GM12878 (cell line): ENCODE measurements at regions not wholly inside any gene's neighbourhood (a gene's known extent, or its start where the extent isn't known, plus 50 kb on each side); places are given as distances from the start of the nearest gene placed in this dataset.

ENCODE experiments used
- ATAC-seq: fragments of 200-7000 bp; cut with Tn5 transposase; 3 replicates; pipeline ENCODE4 v1.9.1; 2020; ENCODE audit warnings: mild to moderate bottlenecking, moderate library complexity
- BruUV-seq: library from RNA; stranded (reverse); fragments of 400-500 nt; replicated peaks from 2 replicates; lab custom pipeline; 2021; lab: Mats Ljungman, UMichigan
- CTCF ChIA-PET: fragments of 300-600 bp; sonication (Branson Sonifier 250); formaldehyde crosslinking; extraction: SDS; loops from one replicate; lab custom pipeline; 2021; ENCODE audit warnings: inconsistent platforms; lab: Yijun Ruan, JAX
- POLR2A ChIA-PET: fragments of 350-600 bp; formaldehyde crosslinking; extraction: SDS; loops from one replicate; lab custom pipeline; 2021; ENCODE audit warnings: inconsistent platforms; lab: Charles Lee
- RAD21 ChIA-PET: fragments of 300-600 bp; sonication (Branson Sonifier 250); formaldehyde crosslinking; loops from one replicate; lab custom pipeline; 2023; ENCODE audit warnings: antibody characterized with exemption; ENCODE audit not compliant: unreplicated experiment; lab: Charles Lee
- SMC1A ChIA-PET: fragments of 300-600 bp; sonication (Branson Sonifier 250); formaldehyde crosslinking; loops from one replicate; lab custom pipeline; 2023; ENCODE audit not compliant: unreplicated experiment, uncharacterized antibody; lab: Charles Lee
- DNase-seq: peaks from one replicate; pipeline ENCODE4 v3.0.0-alpha.2; 2011; ENCODE audit warnings: low read depth, low spot score
- FAIRE-seq: peaks from 3 replicates; lab custom pipeline; 2011; peaks lifted over from hg19 to GRCh38; lab: Jason Lieb, UNC
- H2AFZ ChIP-seq: 2 replicates; pipeline ENCODE4 v1.6.0; 2011; ENCODE audit warnings: low read depth, low read length, control low read depth; ENCODE audit not compliant: control insufficient read depth
- H3K27ac ChIP-seq: 2 replicates; pipeline ENCODE4 v1.5.1; 2011; ENCODE audit warnings: control low read depth; ENCODE audit not compliant: control insufficient read depth, insufficient read depth
- H3K27me3 ChIP-seq, 2 experiments: replicated peaks in 1 of 2; 2 replicates each; pipeline versions ENCODE4 v1.6.0 to v1.6.1; 2011; ENCODE audit warnings: low read length in 1 of 2; ENCODE audit not compliant: control insufficient read depth in 2 of 2, insufficient read depth in 2 of 2
- H3K36me3 ChIP-seq, 2 experiments: 2 replicates each; pipeline ENCODE4 v1.5.1; 2011; ENCODE audit warnings: low read length in 1 of 2; ENCODE audit not compliant: control insufficient read depth in 2 of 2, insufficient read depth in 2 of 2
- H3K4me1 ChIP-seq: 2 replicates; pipeline ENCODE4 v1.6.1; 2011; ENCODE audit warnings: mild to moderate bottlenecking, low read length, moderate library complexity, mixed read lengths; ENCODE audit not compliant: control insufficient read depth, insufficient read depth
- H3K4me2 ChIP-seq: 2 replicates; pipeline ENCODE4 v1.6.0; 2011; ENCODE audit warnings: control low read depth; ENCODE audit not compliant: control insufficient read depth, insufficient read depth
- H3K4me3 ChIP-seq: fragments of 200-600 bp; sonication (generic); 2 replicates; pipeline ENCODE4 v1.5.1; 2016
- H3K79me2 ChIP-seq: 2 replicates; pipeline ENCODE4 v1.6.0; 2011; ENCODE audit warnings: low read length; ENCODE audit not compliant: control insufficient read depth, insufficient read depth
- H3K9ac ChIP-seq: 2 replicates; pipeline ENCODE4 v1.8.0; 2011; ENCODE audit warnings: low read length, control low read depth, mixed read lengths; ENCODE audit not compliant: control insufficient read depth, insufficient read depth
- H3K9me3 ChIP-seq: replicated peaks from 3 replicates; pipeline ENCODE4 v1.5.1; 2011; ENCODE audit warnings: mild to moderate bottlenecking, low read length; ENCODE audit not compliant: control insufficient read depth, insufficient read depth
- H4K20me1 ChIP-seq: 2 replicates; pipeline ENCODE4 v1.6.0; 2011; ENCODE audit not compliant: control insufficient read depth, insufficient read depth
- ASH2L ChIP-seq: fragments of 300-600, 200-600 bp; sonication (generic); IDR thresholded peaks from 2 replicates; pipeline ENCODE4 v1.6.1; 2017; ENCODE audit warnings: low read depth, mild to moderate bottlenecking, borderline replicate concordance
- BRCA1 ChIP-seq: IDR thresholded peaks from 2 replicates; pipeline ENCODE4 v1.6.1; 2011; ENCODE audit warnings: low read depth, low read length, improper control_type of control experiment
- CBX5 ChIP-seq: sonication (generic); IDR thresholded peaks from 2 replicates; pipeline ENCODE4 v1.6.1; 2016; ENCODE audit warnings: low read depth, moderate library complexity, mild to moderate bottlenecking, inconsistent platforms
- CEBPB ChIP-seq, 2 experiments: fragments of 150-350 bp in 1 of 2; IDR thresholded peaks; 2 replicates each; pipeline ENCODE4 v1.6.1; 2012 to 2014; ENCODE audit warnings: low read depth in 2 of 2, low read length in 2 of 2, borderline replicate concordance in 1 of 2, inconsistent platforms in 1 of 2
- CTCF ChIP-seq, 3 experiments: IDR thresholded peaks in 2 of 3; conservative IDR thresholded peaks in 1 of 3; 2 replicates each; pipeline ENCODE4 v1.5.1; 2011; ENCODE audit warnings: low read depth in 3 of 3, low read length in 3 of 3, mild to moderate bottlenecking in 3 of 3, control low read depth in 2 of 3, moderate library complexity in 2 of 3, inconsistent platforms in 1 of 3, mixed read lengths in 1 of 3; ENCODE audit not compliant: control insufficient read depth in 2 of 3, insufficient read depth in 1 of 3; ENCODE audit errors: extremely low read depth in 1 of 3
- HDAC6 ChIP-seq: fragments of 200-600 bp; sonication (generic); IDR thresholded peaks from one replicate; pipeline ENCODE4 v1.8.0; 2017; ENCODE audit warnings: antibody characterized with exemption; ENCODE audit not compliant: unreplicated experiment
- KAT2A ChIP-seq: conservative IDR thresholded peaks from 2 replicates; pipeline ENCODE4 v1.6.1; 2011; ENCODE audit warnings: low read depth, low read length; ENCODE audit not compliant: control insufficient read depth
- MAX ChIP-seq: IDR thresholded peaks from 2 replicates; pipeline ENCODE4 v1.6.1; 2012; ENCODE audit warnings: low read depth, low read length, improper control_type of control experiment
- NFYB ChIP-seq: IDR thresholded peaks from 2 replicates; pipeline ENCODE4 v1.6.1; 2011; ENCODE audit warnings: low read depth, mild to moderate bottlenecking, low read length, improper control_type of control experiment, moderate library complexity; ENCODE audit not compliant: insufficient read depth
- NR2C1 ChIP-seq: fragments of 450-650 bp; IDR thresholded peaks from 2 replicates; pipeline ENCODE4 v1.6.1; 2017; ENCODE audit warnings: antibody characterized with exemption, mild to moderate bottlenecking, moderate library complexity
- SMC3 ChIP-seq: IDR thresholded peaks from 2 replicates; pipeline ENCODE4 v1.6.1; 2011; ENCODE audit warnings: low read length, improper control_type of control experiment, borderline replicate concordance
- SP1 ChIP-seq: IDR thresholded peaks from one replicate; pipeline ENCODE4 v1.6.1; 2011; ENCODE audit warnings: low read depth, low read length
- USF2 ChIP-seq: IDR thresholded peaks from 2 replicates; pipeline ENCODE4 v1.6.1; 2011; ENCODE audit warnings: low read depth, low read length, improper control_type of control experiment, borderline replicate concordance
- in situ Hi-C: fragments of 300-500 bp; cut with MboI; formaldehyde crosslinking; loops from 9 replicates; pipeline ENCODE4 v1.14.3; 2018; ENCODE audit warnings: mixed read lengths
- intact Hi-C: fragments of 100-400 bp; cut with micrococcal nuclease; formaldehyde crosslinking; loops from one replicate; pipeline ENCODE4 v1.14.2; 2022; ENCODE audit not compliant: unreplicated experiment

DNA sequence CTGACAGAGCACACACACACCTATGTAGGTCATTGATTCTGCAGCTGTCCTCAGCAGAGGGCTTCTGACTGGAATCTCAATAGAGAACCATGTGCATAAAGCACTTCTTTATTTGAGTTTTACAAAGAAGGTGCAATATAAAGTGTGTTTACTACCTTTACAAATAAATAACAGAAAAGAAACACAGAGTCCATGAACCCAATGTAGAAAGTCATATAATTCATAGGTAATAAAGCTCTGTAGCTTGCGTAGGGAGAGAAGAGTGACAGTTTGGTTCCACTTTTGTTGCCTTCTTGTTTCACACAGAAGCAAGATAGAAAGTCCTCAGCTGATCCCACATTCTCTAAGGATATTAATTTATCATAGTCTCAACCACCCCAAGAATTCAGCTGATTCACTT lies 149.5 kb downstream of the GABRG2 start (continued):
- TF ChIP-seq USF2, result no peak
- no peak for TF ChIP-seq SP1
- no peak for TF ChIP-seq MAX
- no peak for TF ChIP-seq HDAC6
- no peak for TF ChIP-seq BRCA1

DNA sequence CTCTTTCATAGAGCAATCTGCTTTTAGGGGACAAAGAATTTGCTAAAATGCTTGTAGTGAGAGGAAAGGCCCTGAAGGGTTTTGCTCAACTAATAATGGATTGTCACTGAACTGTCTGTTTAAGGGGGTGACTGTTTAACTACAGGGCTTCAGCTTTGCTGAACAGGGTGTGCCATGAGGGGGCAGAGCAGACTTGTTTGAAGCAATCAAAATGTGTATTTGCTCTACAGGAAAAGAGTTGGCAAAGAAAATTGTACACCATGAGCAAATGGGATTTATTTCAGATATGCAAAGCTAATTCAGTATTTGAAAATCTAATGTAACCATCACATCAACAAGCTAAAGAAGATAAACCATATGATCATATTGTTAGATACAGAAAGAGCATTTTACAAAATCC lies 154.3 kb downstream of the GABRG2 start:
- TF ChIP-seq SMC3 (peak; percentile 16; the same call in 1 of the 2 replicates), SP1 (no peak), CTCF (IDR thresholded peaks at IDR 0.05 in 2 of 3, conservative IDR thresholded peaks at IDR 0.05 in 1 of 3; ENCODE audit: control insufficient read depth in 2 of 3, extremely low read depth in 1 of 3, insufficient read depth in 1 of 3, low read depth in 3 of 3, low read length in 3 of 3) (peak in 1 of 3 experiments; percentile 20; a peak in 1 of 6 replicates), CEBPB (IDR thresholded peaks at IDR 0.05; ENCODE audit: borderline replicate concordance in 1 of 2, low read depth in 2 of 2, low read length in 2 of 2) (no peak), NFYB (no peak), NR2C1 (no peak), CBX5 (no peak), KAT2A (no peak), ASH2L (no peak)
- no TSS peak for BruUV-seq
- Histone ChIP-seq H3K9ac (no peak overlapping the region), H3K36me3 (no peaks in the 10 kb centered on the region), H4K20me1 (no peaks in the 10 kb centered on the region), H2AFZ (no peak overlapping the region), H3K4me3 (no peak overlapping the region), H3K4me1 (no peaks in the 10 kb centered on the region), H3K4me2 (no peak overlapping the region), H3K27ac (no peak overlapping the region), H3K9me3 (no peaks in the 10 kb centered on the region), H3K27me3 (no peaks in the 10 kb centered on the region), H3K79me2 (no peaks in the 10 kb centered on the region)
- intact Hi-C loops, result no loop called here
- FAIRE-seq (no peak), DNase-seq (no peak), ATAC-seq (no peak)
- CTCF ChIA-PET, result interaction anchor here (0.8 to 2.0 kb wide), 5 partner anchors 13 to 1187 kb away, joined by 3 to 7 read pairs (median 3); no protein-coding TSS in a partner anchor
- RAD21 ChIA-PET, result interaction anchor here (0.9 to 1.5 kb wide), 2 partner anchors 100 to 1126 kb away, joined by 3 to 5 read pairs; no protein-coding TSS in a partner anchor
- POLR2A ChIA-PET, result interaction anchor here (0.6 kb wide), 2 partner anchors 24 to 219 kb away, joined by 3 to 4 read pairs; no protein-coding TSS in a partner anchor
- SMC1A ChIA-PET, result interaction anchor here (0.6 to 2.7 kb wide), 5 partner anchors 12 to 1126 kb away, joined by 3 to 12 read pairs (median 4); no protein-coding TSS in a partner anchor
- in situ Hi-C loops, result no loop called here
